ENCODE measurements at regions not wholly inside any gene's neighbourhood (a gene's known extent, or its start where the extent isn't known, plus 50 kb on each side); places are given as distances from the start of the nearest gene placed in this dataset.

- TF ChIP-seq CTCF (IDR thresholded peaks at IDR 0.05): no peak
Measured at GRCh38 chr2:187917535-187917934, 363.3 kb upstream of the TFPI start.

GRCh38 chr2:187918996-187919821 lies 365.0 kb upstream of the TFPI start:
- no peak for TF ChIP-seq CTCF (IDR thresholded peaks at IDR 0.05)

GRCh38 chr2:187920511-187920910 lies 366.3 kb upstream of the TFPI start:
- no peak for TF ChIP-seq CTCF (IDR thresholded peaks at IDR 0.05)

GRCh38 chr2:187922846-187923245 lies 368.6 kb upstream of the TFPI start:
- no peak for TF ChIP-seq CTCF (IDR thresholded peaks at IDR 0.05)

GRCh38 chr2:187924293-187924692 lies 367.4 kb upstream of the GULP1 start:
- no peak for TF ChIP-seq CTCF (IDR thresholded peaks at IDR 0.05)

- TF ChIP-seq CTCF (IDR thresholded peaks at IDR 0.05): no peak
Measured at GRCh38 chr2:187934236-187934635, 357.4 kb upstream of the GULP1 start.

- TF ChIP-seq CTCF (IDR thresholded peaks at IDR 0.05): no peak
Measured at GRCh38 chr2:187934692-187935091, 357.0 kb upstream of the GULP1 start.

GRCh38 chr2:187935126-187935525 lies 356.5 kb upstream of the GULP1 start:
- TF ChIP-seq CTCF (IDR thresholded peaks at IDR 0.05): no peak
